ENCODE measurements at regions not wholly inside any gene's neighbourhood (a gene's known extent, or its start where the extent isn't known, plus 50 kb on each side); places are given as distances from the start of the nearest gene placed in this dataset.
"Not testable (repeated sequence)": the region's sequence is repeated elsewhere in the genome, so short reads cannot be mapped to it uniquely, and the experiment has no call there.

GRCh38 chr4:66555301-66555700 lies 885.0 kb upstream of the EPHA5 start:
- DNase-seq (ENCODE audit: low spot score): no peak

GRCh38 chr4:66554826-66555225 lies 884.5 kb upstream of the EPHA5 start:
- no peak for DNase-seq (ENCODE audit: low spot score)

GRCh38 chr4:66545301-66545700 lies 875.0 kb upstream of the EPHA5 start:
- not testable (repeated sequence) for DNase-seq (ENCODE audit: low spot score)

- no peak for DNase-seq (ENCODE audit: low spot score)
These were observed 874.0 kb upstream of the EPHA5 start for GRCh38 chr4:66544281-66544680.

GRCh38 chr4:66539745-66540144 lies 869.5 kb upstream of the EPHA5 start:
- no peak for DNase-seq (ENCODE audit: low spot score)

- no peak for DNase-seq (ENCODE audit: low spot score)
These were observed 854.5 kb upstream of the EPHA5 start for GRCh38 chr4:66524781-66525180.

- DNase-seq (ENCODE audit: low spot score): no peak
These were observed 852.0 kb upstream of the EPHA5 start for GRCh38 chr4:66522244-66522643.

- DNase-seq (ENCODE audit: low spot score): no peak
These were observed 846.7 kb upstream of the EPHA5 start for GRCh38 chr4:66516940-66517339.

- no peak for DNase-seq (ENCODE audit: low spot score)
These were observed 836.7 kb upstream of the EPHA5 start for GRCh38 chr4:66506985-66507384.

- no peak for DNase-seq (ENCODE audit: low spot score)
These were observed 831.7 kb upstream of the EPHA5 start for GRCh38 chr4:66501997-66502396.

- DNase-seq (ENCODE audit: low spot score): no peak
These were observed 820.4 kb upstream of the EPHA5 start for GRCh38 chr4:66490729-66491128.

GRCh38 chr4:66489783-66490452 lies 819.6 kb upstream of the EPHA5 start:
- DNase-seq (ENCODE audit: low spot score): no peak

- DNase-seq (ENCODE audit: low spot score): no peak
These were observed 819.1 kb upstream of the EPHA5 start for GRCh38 chr4:66489370-66489769.

GRCh38 chr4:66486068-66486467 lies 815.8 kb upstream of the EPHA5 start:
- DNase-seq (ENCODE audit: low spot score): no peak

- no peak for DNase-seq (ENCODE audit: low spot score)
These were observed 811.9 kb upstream of the EPHA5 start for GRCh38 chr4:66482186-66482585.

GRCh38 chr4:66475596-66475995 lies 805.3 kb upstream of the EPHA5 start:
- DNase-seq (ENCODE audit: low spot score): no peak

GRCh38 chr4:66465111-66465510 lies 794.8 kb upstream of the EPHA5 start:
- DNase-seq (ENCODE audit: low spot score): no peak

- DNase-seq (ENCODE audit: low spot score): not testable (repeated sequence)
These were observed 792.6 kb upstream of the EPHA5 start for GRCh38 chr4:66462890-66463289.

GRCh38 chr4:66451741-66452140 lies 781.5 kb upstream of the EPHA5 start:
- DNase-seq (ENCODE audit: low spot score): no peak

- no peak for DNase-seq (ENCODE audit: low spot score)
These were observed 772.7 kb upstream of the EPHA5 start for GRCh38 chr4:66443008-66443407.

- DNase-seq (ENCODE audit: low spot score): no peak
These were observed 769.2 kb upstream of the EPHA5 start for GRCh38 chr4:66439508-66439907.

- no peak for DNase-seq (ENCODE audit: low spot score)
These were observed 763.4 kb upstream of the EPHA5 start for GRCh38 chr4:66433706-66434105.

GRCh38 chr4:66430856-66431255 lies 760.6 kb upstream of the EPHA5 start:
- DNase-seq (ENCODE audit: low spot score): no peak

GRCh38 chr4:66429276-66429675 lies 759.0 kb upstream of the EPHA5 start:
- DNase-seq (ENCODE audit: low spot score): no peak

GRCh38 chr4:66416425-66416824 lies 746.1 kb upstream of the EPHA5 start:
- no peak for DNase-seq (ENCODE audit: low spot score)
